Neural cell (in vitro differentiated cells): ENCODE measurements at regions not wholly inside any gene's neighbourhood (a gene's known extent, or its start where the extent isn't known, plus 50 kb on each side); places are given as distances from the start of the nearest gene placed in this dataset.

Experiments used
- H2AFZ ChIP-seq: fragments of 200-600, 300-800 bp; sonication (generic), shearing (Covaris generic); 2 replicates; pipeline ENCODE4 v1.6.0; 2014; ENCODE audit warnings: low read depth, mild to moderate bottlenecking, antibody characterized with exemption, low read length, moderate library complexity
- H3F3A ChIP-seq: fragments of 200-600 bp; shearing (Covaris generic); 2 replicates; pipeline ENCODE4 v1.6.1; 2016; ENCODE audit warnings: mild to moderate bottlenecking, moderate library complexity, mixed read lengths, antibody characterized with exemption, low read length; ENCODE audit not compliant: insufficient read depth, poor library complexity, severe bottlenecking
- H3K27ac ChIP-seq: fragments of 200-600, 300-800 bp; sonication (generic), shearing (Covaris generic); 2 replicates; pipeline ENCODE4 v1.5.1; 2014; ENCODE audit warnings: mild to moderate bottlenecking, low read length, moderate library complexity
- H3K27me3 ChIP-seq: fragments of 300-800, 200-600 bp; sonication (generic), shearing (Covaris generic); 2 replicates; pipeline ENCODE4 v1.6.0; 2014; ENCODE audit warnings: mild to moderate bottlenecking, low read depth, low read length, moderate library complexity; ENCODE audit not compliant: insufficient read depth
- H3K36me3 ChIP-seq: fragments of 300-800, 200-600 bp; sonication (generic), shearing (Covaris generic); 2 replicates; pipeline ENCODE4 v1.5.1; 2014; ENCODE audit warnings: mild to moderate bottlenecking, antibody characterized with exemption, low read length, moderate library complexity; ENCODE audit not compliant: insufficient read depth
- H3K4me2 ChIP-seq: fragments of 300-800, 200-600 bp; sonication (generic), shearing (Covaris generic); 2 replicates; pipeline ENCODE4 v1.6.0; 2014; ENCODE audit warnings: mild to moderate bottlenecking, low read length
- H3K4me3 ChIP-seq: fragments of 300-800, 200-600 bp; sonication (generic), shearing (Covaris generic); 2 replicates; pipeline ENCODE4 v1.5.1; 2014; ENCODE audit warnings: mild to moderate bottlenecking, low read length, moderate library complexity
- H3K79me2 ChIP-seq: fragments of 200-600 bp; shearing (Covaris generic); replicated peaks from 2 replicates; pipeline ENCODE4 v1.6.0; 2014; ENCODE audit warnings: mild to moderate bottlenecking, low read length, moderate library complexity; ENCODE audit not compliant: insufficient read depth
- H3K9ac ChIP-seq: fragments of 300-800, 200-600 bp; sonication (generic), shearing (Covaris generic); 2 replicates; pipeline ENCODE4 v1.6.1; 2016; ENCODE audit warnings: mild to moderate bottlenecking, low read length, mixed read lengths
- H3K9me2 ChIP-seq: fragments of 200-600 bp; shearing (Covaris generic); 2 replicates; pipeline ENCODE4 v1.6.1; 2016; ENCODE audit warnings: mild to moderate bottlenecking, low read length, mixed read lengths; ENCODE audit not compliant: insufficient read depth
- H3K9me3 ChIP-seq: fragments of 200-600, 300-800 bp; sonication (generic), shearing (Covaris generic); 2 replicates; pipeline ENCODE4 v1.6.1; 2016; ENCODE audit warnings: mild to moderate bottlenecking, mixed run types, low read length, moderate library complexity, mixed read lengths
- H4K20me1 ChIP-seq: fragments of 200-600 bp; shearing (Covaris generic); 2 replicates; pipeline ENCODE4 v1.6.1; 2016; ENCODE audit warnings: mild to moderate bottlenecking, mixed run types; ENCODE audit not compliant: insufficient read depth
- EP300 ChIP-seq: fragments of 450-650 bp; conservative IDR thresholded peaks from 2 replicates; pipeline ENCODE4 v1.6.1; 2014; ENCODE audit warnings: antibody characterized with exemption, mild to moderate bottlenecking, moderate library complexity; ENCODE audit not compliant: poor library complexity, severe bottlenecking
- EZH2 ChIP-seq: fragments of 200-600, 300-800 bp; shearing (Covaris generic), sonication (generic); IDR thresholded peaks from 2 replicates; pipeline ENCODE4 v1.6.1; 2014; ENCODE audit warnings: antibody characterized with exemption, low read length, borderline replicate concordance, mild to moderate bottlenecking; ENCODE audit not compliant: insufficient read depth, poor library complexity, severe bottlenecking
- MXI1 ChIP-seq: fragments of 450-650 bp; conservative IDR thresholded peaks from 2 replicates; pipeline ENCODE4 v1.6.1; 2014; ENCODE audit warnings: antibody characterized with exemption, mild to moderate bottlenecking; ENCODE audit not compliant: poor library complexity, severe bottlenecking
- POLR2AphosphoS5 ChIP-seq: IDR thresholded peaks from 2 replicates; pipeline ENCODE4 v1.6.1; 2012
- RAD21 ChIP-seq: fragments of 450-650 bp; conservative IDR thresholded peaks from 2 replicates; pipeline ENCODE4 v1.6.1; 2014; ENCODE audit warnings: antibody characterized with exemption, mild to moderate bottlenecking, moderate library complexity
- SMC3 ChIP-seq: fragments of 450-650 bp; conservative IDR thresholded peaks from 2 replicates; pipeline ENCODE4 v1.6.1; 2014; ENCODE audit warnings: antibody characterized with exemption, mild to moderate bottlenecking, moderate library complexity; ENCODE audit not compliant: poor library complexity
- TAF1 ChIP-seq: IDR thresholded peaks from 2 replicates; pipeline ENCODE4 v1.6.1; 2012; ENCODE audit warnings: low read depth
- TF ChIP-seq, protein P1 (sequence below): fragments of 450-650 bp; IDR thresholded peaks from 2 replicates; pipeline ENCODE4 v1.5.1; 2014; ENCODE audit warnings: antibody characterized with exemption, mild to moderate bottlenecking, moderate library complexity; ENCODE audit not compliant: poor library complexity, severe bottlenecking
- TF ChIP-seq, protein P2 (sequence below): IDR thresholded peaks from 2 replicates; pipeline ENCODE4 v1.6.1; 2012; ENCODE audit warnings: borderline replicate concordance

DNA sequence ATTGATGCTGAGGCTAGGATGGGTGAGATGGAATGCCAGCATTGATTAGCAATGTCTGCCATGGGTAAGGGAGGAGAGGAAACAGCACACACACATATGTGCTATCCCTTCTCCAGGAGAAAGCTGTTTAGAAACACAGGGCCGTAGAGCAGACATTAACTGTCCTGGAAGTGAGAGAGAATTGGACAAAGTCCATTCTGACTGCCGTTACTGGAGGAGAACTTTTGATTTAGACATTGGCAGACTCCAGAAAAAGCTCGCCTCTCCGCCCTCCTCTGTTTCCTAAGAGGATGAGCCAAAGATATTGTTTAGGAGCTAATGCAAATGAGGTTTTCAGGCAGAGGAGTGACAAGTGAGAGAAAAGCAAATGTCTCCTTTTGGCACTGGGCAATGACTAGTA lies 237.0 kb downstream of the HAPSTR1 start:
- TF ChIP-seq MXI1 (no peak), RAD21 (no peak), TAF1 (no peak), EP300 (no peak), EZH2 (no peak), POLR2AphosphoS5 (no peak)
- TF ChIP-seq, protein P1, sequence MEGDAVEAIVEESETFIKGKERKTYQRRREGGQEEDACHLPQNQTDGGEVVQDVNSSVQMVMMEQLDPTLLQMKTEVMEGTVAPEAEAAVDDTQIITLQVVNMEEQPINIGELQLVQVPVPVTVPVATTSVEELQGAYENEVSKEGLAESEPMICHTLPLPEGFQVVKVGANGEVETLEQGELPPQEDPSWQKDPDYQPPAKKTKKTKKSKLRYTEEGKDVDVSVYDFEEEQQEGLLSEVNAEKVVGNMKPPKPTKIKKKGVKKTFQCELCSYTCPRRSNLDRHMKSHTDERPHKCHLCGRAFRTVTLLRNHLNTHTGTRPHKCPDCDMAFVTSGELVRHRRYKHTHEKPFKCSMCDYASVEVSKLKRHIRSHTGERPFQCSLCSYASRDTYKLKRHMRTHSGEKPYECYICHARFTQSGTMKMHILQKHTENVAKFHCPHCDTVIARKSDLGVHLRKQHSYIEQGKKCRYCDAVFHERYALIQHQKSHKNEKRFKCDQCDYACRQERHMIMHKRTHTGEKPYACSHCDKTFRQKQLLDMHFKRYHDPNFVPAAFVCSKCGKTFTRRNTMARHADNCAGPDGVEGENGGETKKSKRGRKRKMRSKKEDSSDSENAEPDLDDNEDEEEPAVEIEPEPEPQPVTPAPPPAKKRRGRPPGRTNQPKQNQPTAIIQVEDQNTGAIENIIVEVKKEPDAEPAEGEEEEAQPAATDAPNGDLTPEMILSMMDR = no peak
- TF ChIP-seq, protein P2, sequence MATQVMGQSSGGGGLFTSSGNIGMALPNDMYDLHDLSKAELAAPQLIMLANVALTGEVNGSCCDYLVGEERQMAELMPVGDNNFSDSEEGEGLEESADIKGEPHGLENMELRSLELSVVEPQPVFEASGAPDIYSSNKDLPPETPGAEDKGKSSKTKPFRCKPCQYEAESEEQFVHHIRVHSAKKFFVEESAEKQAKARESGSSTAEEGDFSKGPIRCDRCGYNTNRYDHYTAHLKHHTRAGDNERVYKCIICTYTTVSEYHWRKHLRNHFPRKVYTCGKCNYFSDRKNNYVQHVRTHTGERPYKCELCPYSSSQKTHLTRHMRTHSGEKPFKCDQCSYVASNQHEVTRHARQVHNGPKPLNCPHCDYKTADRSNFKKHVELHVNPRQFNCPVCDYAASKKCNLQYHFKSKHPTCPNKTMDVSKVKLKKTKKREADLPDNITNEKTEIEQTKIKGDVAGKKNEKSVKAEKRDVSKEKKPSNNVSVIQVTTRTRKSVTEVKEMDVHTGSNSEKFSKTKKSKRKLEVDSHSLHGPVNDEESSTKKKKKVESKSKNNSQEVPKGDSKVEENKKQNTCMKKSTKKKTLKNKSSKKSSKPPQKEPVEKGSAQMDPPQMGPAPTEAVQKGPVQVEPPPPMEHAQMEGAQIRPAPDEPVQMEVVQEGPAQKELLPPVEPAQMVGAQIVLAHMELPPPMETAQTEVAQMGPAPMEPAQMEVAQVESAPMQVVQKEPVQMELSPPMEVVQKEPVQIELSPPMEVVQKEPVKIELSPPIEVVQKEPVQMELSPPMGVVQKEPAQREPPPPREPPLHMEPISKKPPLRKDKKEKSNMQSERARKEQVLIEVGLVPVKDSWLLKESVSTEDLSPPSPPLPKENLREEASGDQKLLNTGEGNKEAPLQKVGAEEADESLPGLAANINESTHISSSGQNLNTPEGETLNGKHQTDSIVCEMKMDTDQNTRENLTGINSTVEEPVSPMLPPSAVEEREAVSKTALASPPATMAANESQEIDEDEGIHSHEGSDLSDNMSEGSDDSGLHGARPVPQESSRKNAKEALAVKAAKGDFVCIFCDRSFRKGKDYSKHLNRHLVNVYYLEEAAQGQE = no peak
- no peaks in the 10 kb centered on the region for H3K27me3 ChIP-seq
- H3F3A ChIP-seq = no peaks in the 10 kb centered on the region
- H2AFZ ChIP-seq = no peak overlapping the region
- H3K9me2 ChIP-seq = no peaks in the 10 kb centered on the region
- no peaks in the 10 kb centered on the region for H3K9me3 ChIP-seq
- H3K79me2 ChIP-seq = no peaks in the 10 kb centered on the region
- H3K9ac ChIP-seq = no peak overlapping the region
- no peak overlapping the region for H3K4me2 ChIP-seq
- no peaks in the 10 kb centered on the region for H4K20me1 ChIP-seq
- H3K27ac ChIP-seq = no peak overlapping the region
- H3K4me3 ChIP-seq = no peak overlapping the region
- no peaks in the 10 kb centered on the region for H3K36me3 ChIP-seq

DNA sequence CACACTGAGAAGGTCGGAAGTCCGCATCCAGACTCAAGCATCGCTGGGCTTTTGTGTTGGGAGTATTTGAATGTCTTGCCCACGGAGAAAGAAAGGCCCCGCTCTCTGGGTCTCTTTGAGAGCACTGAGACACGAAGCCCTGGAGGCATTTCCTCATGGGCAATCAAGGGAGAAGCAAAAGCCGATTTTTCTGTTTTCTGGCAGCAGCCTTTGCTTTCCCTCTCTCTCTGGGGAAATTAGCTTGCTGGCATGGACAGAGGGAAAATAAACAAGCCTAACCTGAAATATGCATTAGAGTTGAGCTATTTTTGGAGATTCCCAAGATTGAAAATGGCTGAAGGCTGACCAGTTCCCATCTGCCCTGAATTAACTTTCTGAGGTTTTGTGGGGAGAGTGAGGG lies 238.7 kb downstream of the HAPSTR1 start:
- H3F3A ChIP-seq = no peaks in the 10 kb centered on the region
- no peaks in the 10 kb centered on the region for H3K9me3 ChIP-seq
- H3K27ac ChIP-seq = no peak overlapping the region
- no peaks in the 10 kb centered on the region for H3K27me3 ChIP-seq
- no peak overlapping the region for H3K9ac ChIP-seq
- no peaks in the 10 kb centered on the region for H4K20me1 ChIP-seq
- no peak for TF ChIP-seq EP300
- TF ChIP-seq, protein P1 = no peak
- TF ChIP-seq RAD21 = no peak
- no peak for TF ChIP-seq POLR2AphosphoS5
- TF ChIP-seq EZH2 = no peak
- TF ChIP-seq, protein P2 = no peak
- no peak for TF ChIP-seq MXI1
- TF ChIP-seq SMC3 = no peak
- TF ChIP-seq TAF1 = no peak
- H3K4me2 ChIP-seq = no peak overlapping the region
- no peaks in the 10 kb centered on the region for H3K9me2 ChIP-seq
- H3K36me3 ChIP-seq = no peaks in the 10 kb centered on the region
- H3K79me2 ChIP-seq = no peaks in the 10 kb centered on the region
- H3K4me3 ChIP-seq = no peak overlapping the region
- no peak overlapping the region for H2AFZ ChIP-seq
